HL-60 (cell line): ENCODE measurements at regions not wholly inside any gene's neighbourhood (a gene's known extent, or its start where the extent isn't known, plus 50 kb on each side); places are given as distances from the start of the nearest gene placed in this dataset.

ENCODE experiments used
- REST ChIP-seq: IDR thresholded peaks from 2 replicates; pipeline ENCODE4 v1.6.1; 2012; ENCODE audit warnings: low read depth; ENCODE audit not compliant: insufficient replicate concordance
- TF ChIP-seq, protein P1 (sequence below): IDR thresholded peaks from one replicate; pipeline ENCODE4 v1.5.1; 2011; ENCODE audit warnings: low read length, control low read depth, inconsistent platforms; ENCODE audit not compliant: insufficient read depth

GRCh38 chr13:47499358-47500150 lies 501.5 kb downstream of the SUCLA2 start:
- TF ChIP-seq, protein P1, sequence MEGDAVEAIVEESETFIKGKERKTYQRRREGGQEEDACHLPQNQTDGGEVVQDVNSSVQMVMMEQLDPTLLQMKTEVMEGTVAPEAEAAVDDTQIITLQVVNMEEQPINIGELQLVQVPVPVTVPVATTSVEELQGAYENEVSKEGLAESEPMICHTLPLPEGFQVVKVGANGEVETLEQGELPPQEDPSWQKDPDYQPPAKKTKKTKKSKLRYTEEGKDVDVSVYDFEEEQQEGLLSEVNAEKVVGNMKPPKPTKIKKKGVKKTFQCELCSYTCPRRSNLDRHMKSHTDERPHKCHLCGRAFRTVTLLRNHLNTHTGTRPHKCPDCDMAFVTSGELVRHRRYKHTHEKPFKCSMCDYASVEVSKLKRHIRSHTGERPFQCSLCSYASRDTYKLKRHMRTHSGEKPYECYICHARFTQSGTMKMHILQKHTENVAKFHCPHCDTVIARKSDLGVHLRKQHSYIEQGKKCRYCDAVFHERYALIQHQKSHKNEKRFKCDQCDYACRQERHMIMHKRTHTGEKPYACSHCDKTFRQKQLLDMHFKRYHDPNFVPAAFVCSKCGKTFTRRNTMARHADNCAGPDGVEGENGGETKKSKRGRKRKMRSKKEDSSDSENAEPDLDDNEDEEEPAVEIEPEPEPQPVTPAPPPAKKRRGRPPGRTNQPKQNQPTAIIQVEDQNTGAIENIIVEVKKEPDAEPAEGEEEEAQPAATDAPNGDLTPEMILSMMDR = no peak
- no peak for TF ChIP-seq REST
